ENCODE measurements at regions not wholly inside any gene's neighbourhood (a gene's known extent, or its start where the extent isn't known, plus 50 kb on each side); places are given as distances from the start of the nearest gene placed in this dataset.

GRCh38 chrX:30992381-30992904, 79.4 kb downstream of the FTHL17 start:
- DNase-seq (ENCODE audit: low read depth, low spot score) = peak; percentile 2
- no peak for TF ChIP-seq CTCF (IDR thresholded peaks at IDR 0.05; ENCODE audit: low read depth, low read length)
- in situ Hi-C loops (cut with HindIII; ENCODE audit: low sequenced_read_pairs) = no loop called here

DNA sequence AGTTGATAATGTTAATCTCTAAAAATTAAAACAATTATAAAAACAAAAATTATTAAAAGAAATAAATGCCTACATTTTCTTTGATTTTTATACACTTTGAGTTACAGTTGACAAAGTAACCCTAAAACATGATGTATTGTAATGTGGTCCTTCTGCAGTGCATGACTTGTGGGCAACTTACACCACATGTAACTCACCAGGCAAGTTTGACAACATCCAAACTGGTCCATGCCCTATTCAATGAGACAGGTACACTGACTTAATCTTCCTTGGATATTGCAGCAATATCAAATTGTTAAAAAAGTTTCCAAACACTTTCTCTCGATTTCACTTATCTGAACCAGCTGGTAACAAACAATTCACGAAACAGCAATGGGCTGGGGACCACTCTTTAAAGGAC, 81.5 kb downstream of the FTHL17 start:
- H3K4me3 ChIP-seq (ENCODE audit: low read depth, low read length) = no peak overlapping the region
- no peak for DNase-seq (ENCODE audit: low read depth, low spot score)
- in situ Hi-C loops (cut with HindIII; ENCODE audit: low sequenced_read_pairs) = no loop called here
- TF ChIP-seq CTCF (IDR thresholded peaks at IDR 0.05; ENCODE audit: low read depth, low read length) = no peak

More at GRCh38 chrX:30992381-30992904, 79.4 kb downstream of the FTHL17 start:
- H3K4me3 ChIP-seq (ENCODE audit: low read depth, low read length) = no peak overlapping the region

GRCh38 chrX:30982467-30982866, 89.4 kb downstream of the FTHL17 start:
- no peak for DNase-seq (ENCODE audit: low read depth, low spot score)
- no peak for TF ChIP-seq CTCF (IDR thresholded peaks at IDR 0.05; ENCODE audit: low read depth, low read length)
- no peak overlapping the region for H3K4me3 ChIP-seq (ENCODE audit: low read depth, low read length)
- in situ Hi-C loops (cut with HindIII; ENCODE audit: low sequenced_read_pairs) = no loop called here

- no peak overlapping the region for H3K4me3 ChIP-seq (ENCODE audit: low read depth, low read length)
- DNase-seq (ENCODE audit: low read depth, low spot score) = no peak
- TF ChIP-seq CTCF (IDR thresholded peaks at IDR 0.05; ENCODE audit: low read depth, low read length) = no peak
- in situ Hi-C loops (cut with HindIII; ENCODE audit: low sequenced_read_pairs) = no loop called here
Observed at GRCh38 chrX:30981968-30982367, 89.9 kb downstream of the FTHL17 start.

DNA sequence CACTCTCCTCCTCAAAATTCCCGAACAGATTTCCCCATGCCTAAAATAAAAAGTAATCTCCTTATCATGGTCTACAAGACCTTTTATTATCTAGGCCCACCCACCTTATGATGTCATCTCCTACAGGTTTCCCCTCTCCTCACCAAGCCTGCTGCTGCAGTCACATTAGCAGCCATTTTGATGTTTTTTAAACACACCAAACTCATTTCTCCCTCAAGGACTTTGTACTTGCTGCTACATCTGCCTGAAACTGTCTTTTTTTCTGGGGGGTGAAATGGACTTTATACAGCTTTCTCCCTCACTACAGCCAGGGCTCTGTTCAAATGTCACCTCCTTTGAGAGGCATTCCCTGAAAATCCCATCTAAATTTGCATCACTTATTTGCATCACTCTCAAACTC, 90.2 kb upstream of the TAB3 start:
- in situ Hi-C loops (cut with HindIII; ENCODE audit: low sequenced_read_pairs) = no loop called here
- no peak for DNase-seq (ENCODE audit: low read depth, low spot score)
- no peak for TF ChIP-seq CTCF (IDR thresholded peaks at IDR 0.05; ENCODE audit: low read depth, low read length)
- no peak overlapping the region for H3K4me3 ChIP-seq (ENCODE audit: low read depth, low read length)

DNA sequence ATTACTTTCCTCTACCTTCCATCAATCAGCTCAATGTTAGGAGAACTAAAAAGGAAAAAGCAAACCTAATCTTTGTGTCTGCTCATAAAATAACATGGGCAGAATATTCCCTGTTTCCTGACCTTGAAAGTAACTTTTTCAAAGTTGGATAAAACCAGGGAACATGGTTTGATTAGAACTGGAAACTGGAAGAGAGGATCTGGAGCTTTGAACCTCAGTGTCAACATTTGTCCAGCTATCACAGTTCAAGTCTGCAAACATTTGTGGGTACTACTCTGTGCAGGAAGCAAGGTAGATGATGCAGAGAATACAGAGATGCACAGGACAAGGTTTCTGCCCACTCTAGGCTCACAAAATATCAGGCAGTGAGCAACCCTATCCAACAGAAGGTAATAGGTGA, 86.4 kb upstream of the TAB3 start:
- in situ Hi-C loops (cut with HindIII; ENCODE audit: low sequenced_read_pairs) = no loop called here
- H3K4me3 ChIP-seq (ENCODE audit: low read depth, low read length) = no peak overlapping the region
- no peak for TF ChIP-seq CTCF (IDR thresholded peaks at IDR 0.05; ENCODE audit: low read depth, low read length)
- DNase-seq (ENCODE audit: low read depth, low spot score) = no peak
